ENCODE measurements at regions not wholly inside any gene's neighbourhood (a gene's known extent, or its start where the extent isn't known, plus 50 kb on each side); places are given as distances from the start of the nearest gene placed in this dataset.
"Not testable (repeated sequence)": the region's sequence is repeated elsewhere in the genome, so short reads cannot be mapped to it uniquely, and the experiment has no call there.

DNA sequence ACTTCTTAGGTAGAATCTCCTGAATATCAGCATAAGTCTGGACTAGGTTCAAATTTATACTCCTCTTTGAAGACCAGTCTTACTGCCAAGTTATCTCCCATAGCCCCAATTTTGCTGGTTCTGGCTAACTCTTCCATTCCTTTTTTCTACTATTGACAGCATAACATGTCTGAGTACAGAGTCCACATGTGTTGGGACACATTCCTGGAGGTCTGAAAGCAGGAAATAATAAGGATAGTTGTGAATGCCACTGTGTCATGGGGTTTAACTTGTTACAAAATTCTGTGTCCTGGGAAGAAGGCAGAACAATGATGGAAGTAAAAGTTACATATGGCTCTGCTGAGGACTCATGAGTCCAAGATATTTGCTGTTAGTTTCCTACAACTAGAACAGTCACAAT lies 57.4 kb upstream of the ZBTB20 start:
- DNase-seq (ENCODE audit: low spot score) = no peak

DNA sequence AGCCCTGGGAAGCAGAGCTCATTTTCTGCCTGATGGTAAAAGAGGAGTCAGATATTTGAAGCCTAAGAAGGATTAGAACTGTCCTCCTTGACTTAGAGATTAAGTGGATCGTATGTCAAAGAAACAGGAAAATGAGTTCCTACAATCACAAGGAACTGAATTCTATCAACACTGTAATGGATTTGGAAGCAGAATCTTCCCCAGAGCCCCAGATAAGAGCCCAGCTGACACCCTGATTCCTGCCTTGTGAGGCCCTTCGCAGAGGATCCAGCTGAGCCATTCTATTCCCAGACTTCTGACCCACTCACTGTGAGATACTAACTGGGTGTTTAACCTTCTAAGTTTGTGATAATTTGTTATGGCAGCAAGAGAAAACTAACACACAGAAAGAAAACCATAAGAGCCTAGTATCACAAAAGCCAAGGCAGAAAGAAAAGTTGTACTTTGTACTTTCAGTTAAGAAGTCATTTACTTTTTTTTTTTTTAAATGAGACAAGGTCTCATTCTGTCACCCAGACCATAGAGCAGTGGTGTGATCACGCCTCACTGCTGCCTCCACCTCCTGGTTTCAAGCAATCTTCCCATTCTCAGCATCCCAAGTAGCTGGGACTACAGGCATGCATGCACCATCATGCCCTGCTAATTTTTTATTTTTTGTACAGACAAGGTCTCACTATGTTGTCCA lies 61.1 kb upstream of the ZBTB20 start:
- no peak for DNase-seq (ENCODE audit: low spot score)

DNA sequence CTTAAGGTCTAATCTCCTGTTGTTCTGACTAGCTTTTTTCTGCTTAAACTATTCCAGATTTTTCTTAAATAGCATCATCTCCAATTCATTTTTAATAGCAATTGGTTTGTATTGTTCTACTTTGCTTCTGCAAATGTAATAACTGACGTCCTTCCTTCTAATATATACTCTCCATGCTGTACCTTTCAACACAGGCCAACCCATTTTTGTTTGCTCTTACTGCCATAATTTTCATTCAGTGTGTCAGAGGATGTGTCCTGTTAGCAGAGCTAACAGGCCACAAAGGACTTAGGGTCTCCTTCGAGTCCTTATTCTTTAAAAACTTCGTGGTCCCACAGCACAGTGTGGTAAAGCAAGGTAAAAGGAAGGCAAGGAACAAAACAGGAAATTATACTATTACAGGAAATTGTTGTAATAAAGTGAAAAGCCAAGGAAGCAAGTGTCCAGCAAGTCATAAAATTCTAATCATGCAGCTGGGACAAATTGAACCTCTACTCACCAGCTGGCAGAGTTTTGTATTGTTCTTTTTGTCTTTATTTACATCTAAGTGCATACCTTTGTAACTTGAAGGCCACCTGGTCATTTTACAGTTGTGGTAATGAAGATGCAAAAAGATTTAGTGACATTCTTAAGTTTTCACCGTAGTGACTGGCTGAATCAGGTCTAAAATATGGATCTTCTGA lies 64.9 kb upstream of the ZBTB20 start:
- no peak for DNase-seq (ENCODE audit: low spot score)

DNA sequence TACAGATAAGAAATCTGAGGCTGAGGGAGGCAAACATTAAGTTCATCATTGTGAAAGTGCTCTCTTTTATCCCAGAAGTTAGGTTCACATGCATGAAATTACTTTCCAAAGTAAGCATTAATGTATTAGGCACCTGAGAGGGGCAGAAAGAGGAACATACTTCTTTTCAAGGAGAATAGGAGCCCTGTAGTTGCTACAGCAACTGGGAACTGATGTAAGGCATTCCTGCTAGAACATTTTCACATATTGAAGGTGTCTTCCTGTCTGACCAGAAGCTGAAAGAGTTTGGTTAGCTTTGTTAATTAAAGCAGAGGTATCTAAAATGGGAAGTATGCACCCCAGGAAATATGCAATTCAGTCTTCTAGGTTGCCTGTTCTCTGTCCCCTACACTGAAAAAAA lies 65.5 kb upstream of the ZBTB20 start:
- DNase-seq (ENCODE audit: low spot score) = no peak

DNA sequence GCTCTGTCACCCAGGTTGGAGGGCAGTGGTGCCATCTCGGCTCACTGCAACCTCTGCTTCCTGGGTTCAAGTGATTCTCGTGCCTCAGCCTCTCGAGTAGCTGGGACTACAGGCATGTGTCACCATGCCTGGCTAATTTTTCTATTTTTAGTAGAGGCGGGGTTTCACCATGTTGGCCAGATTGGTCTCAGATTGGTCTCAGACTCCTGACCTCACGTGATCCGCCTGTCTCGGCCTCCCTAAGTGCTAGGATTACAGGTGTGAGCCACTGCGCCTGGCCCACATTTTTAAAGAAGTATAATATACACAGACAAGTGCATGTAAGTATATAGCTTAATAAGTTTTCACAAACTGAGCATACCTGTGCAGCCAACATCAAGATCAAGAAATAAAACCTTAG lies 66.0 kb upstream of the ZBTB20 start:
- DNase-seq (ENCODE audit: low spot score) = not testable (repeated sequence)

DNA sequence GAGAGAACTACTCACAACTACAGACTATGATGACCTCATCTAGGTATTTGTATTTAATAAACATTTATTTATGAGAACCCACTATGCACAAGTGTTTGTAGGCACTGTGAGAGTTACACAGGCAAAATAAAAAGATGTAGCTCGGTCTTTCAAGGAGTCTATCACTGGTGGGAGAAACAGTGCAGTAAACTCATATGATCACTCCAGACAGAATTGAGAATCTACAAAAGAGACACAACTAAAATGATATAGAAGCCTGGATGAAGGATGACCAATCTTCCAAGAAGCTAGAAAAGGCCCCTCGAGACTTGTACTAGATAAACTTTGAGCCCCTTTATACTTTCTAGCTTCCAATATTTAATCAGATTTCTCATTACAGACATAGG lies 70.2 kb upstream of the ZBTB20 start:
- DNase-seq (ENCODE audit: low spot score) = no peak

DNA sequence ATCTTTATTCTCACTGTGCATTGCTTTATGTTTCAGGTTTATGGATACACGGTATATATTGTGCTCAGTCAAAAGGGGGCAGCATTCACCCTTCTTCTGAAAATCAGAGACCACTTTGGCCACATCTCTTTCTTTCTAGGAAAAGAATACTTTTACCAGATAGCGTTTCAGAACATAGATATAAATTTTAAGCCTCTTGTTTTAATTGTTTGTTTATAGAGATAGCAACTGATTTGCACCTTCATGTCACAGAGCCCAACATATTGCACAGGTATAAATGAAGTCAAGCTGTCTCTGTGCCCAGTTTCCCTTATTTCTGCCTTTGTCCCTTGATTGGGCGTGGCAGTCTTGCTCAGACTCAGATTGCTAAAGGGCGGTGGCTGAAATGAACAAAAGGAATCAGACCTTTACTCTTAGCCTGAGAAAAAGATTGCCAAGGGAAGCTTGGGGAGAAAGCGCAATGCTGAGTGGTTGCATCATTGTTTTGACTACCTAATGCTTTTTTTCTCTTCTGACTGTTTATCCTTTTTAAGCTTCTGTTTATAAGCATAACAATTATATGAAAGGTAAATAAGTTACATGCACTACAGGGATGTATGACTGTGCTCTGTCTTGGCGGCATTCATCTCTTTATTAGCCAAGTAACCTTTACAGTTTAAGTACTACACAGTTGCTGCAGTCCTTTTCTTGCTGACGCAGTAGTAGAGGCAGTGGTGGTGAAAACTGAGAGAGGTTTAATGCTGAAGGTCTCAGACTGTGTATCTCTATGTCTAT lies 70.8 kb upstream of the ZBTB20 start:
- DNase-seq (ENCODE audit: low spot score) = peak; percentile 18

DNA sequence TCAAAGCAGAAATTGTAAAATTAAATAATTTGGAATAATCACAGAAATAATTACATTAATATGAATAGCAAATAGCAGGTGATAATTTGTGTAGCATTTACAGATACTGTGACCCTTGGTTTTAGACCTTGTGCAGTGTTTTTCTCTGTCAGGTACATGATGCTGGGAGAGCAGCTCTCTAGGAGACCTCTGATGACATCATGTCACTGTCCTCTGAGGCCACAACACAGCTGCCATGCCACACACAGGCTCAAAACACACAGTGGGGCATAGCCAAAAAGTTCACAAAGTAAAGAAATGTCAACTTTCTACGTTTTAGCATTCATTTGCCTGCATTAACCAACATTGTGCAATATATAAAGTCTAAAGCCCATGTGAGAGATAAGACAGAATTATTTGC lies 71.8 kb upstream of the ZBTB20 start:
- no peak for DNase-seq (ENCODE audit: low spot score)

DNA sequence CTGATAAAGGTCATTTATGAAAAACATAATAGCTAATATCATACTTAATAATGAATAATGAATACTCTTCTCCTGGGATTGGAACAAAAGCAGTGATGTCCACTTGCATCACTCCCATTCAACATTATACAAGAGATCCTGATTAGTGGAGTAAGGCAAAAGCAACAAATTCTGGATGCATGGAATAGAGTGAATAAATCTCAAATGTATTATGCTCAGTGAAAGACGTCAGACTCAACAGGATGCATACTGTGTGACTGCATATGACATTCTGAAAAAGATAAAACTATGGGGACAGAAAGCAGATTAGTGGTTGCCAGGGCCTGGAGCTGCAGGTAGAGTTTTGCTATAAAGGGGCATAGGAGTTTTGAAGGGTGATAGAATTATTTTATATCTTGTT lies 77.6 kb upstream of the ZBTB20 start:
- no peak for DNase-seq (ENCODE audit: low spot score)

DNA sequence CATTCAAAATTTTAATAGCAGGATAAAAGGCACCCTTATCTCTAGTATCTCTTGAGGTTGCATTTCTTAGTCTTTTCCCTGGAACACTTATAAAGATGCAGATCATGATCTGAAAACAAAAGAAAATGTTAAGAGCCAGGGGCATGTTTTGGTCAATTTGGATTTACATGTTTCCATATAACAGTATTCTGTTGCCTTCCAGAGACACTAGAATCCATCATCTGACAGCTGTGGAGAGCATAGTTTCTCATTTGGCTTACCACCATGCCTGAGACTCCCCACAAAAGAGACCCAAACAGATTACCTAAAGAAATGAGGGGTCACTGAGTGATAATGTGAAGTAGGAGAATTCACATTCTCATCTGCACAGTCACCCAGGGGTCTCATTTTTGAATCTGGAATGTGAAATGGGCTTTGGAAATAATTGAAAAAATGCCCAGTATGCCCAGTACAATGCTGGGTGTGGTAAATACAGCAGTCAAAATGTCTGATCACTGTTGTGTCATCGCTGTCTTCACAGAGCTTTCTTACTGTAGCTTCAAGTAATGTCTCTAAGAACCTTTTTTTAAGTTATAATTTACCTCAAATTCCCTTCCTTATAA lies 79.9 kb upstream of the ZBTB20 start:
- DNase-seq (ENCODE audit: low spot score) = no peak

DNA sequence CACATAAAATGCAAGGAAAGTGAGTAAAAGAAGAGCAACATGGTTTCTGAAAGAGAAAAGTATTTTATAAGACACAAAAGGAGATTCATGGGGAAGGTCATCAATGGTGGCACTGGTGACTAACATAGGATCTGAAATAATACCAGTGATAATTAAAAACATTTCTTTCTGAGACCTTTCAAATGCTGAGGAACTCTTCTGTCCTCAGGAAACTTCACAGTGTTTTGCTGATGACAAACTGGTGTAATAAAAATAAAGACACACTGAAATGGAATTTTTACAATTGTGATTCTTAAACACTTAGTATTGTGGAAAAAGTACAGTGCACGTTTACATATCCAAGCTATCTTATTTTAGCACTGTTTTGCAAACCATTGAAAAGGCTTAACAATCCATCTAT lies 80.4 kb upstream of the ZBTB20 start:
- no peak for DNase-seq (ENCODE audit: low spot score)

DNA sequence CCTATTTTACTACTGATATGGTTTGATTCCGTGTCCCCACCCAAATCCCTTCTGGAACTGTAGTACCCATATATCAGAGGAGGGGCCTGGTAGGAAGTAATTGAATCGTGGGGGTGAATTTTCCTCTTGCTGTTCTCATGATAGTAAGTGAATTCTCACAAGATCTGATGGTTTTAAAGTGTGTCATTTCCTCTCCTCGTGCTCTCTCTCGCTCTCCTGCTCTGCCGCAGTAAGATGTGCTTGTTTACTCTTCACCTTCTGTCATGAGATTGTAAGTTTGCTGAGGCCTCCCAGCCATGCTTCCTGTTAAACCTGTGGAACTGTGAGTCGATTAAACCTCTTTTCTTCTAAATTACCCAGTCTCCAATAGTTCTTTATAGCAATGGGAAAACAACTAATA lies 81.2 kb upstream of the ZBTB20 start:
- DNase-seq (ENCODE audit: low spot score) = no peak

DNA sequence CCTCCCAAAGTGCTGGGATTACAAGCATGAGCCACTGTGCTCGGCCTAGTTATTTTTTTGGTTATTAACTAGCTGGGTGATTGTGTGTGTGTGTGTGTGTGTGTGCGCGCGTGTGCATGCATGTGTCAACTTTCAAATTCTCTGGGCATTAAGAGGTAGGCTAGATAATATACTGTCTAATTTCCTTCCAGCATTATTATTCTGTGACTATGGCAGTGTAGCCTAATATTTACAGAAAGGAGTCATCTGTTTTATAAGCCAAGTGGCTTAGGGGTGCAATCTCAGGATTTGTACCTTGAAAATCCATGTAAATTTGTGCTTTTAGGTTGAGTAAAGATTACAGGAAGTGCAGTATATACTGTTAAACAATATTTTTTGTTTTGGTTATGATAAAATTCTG lies 85.1 kb upstream of the ZBTB20 start:
- DNase-seq (ENCODE audit: low spot score) = no peak

DNA sequence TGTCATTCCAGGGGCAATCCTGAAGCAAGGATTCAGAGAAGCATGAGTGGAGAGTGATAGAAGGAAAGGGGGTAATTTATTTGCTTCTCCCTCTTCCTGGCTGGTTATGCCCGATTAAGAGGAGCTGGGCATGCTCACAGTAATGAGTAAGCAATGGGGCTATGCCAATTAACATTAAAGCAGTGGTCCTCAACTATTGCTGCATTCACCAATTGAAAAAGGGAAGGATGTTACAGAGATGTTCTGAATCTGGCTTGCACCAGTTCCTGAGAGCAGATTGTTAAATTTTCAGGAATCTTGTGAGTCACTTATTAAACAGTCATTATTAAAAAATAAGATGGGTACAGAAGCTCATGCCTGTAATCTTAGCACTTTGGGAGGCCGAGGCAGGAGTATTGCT lies 85.9 kb upstream of the ZBTB20 start:
- DNase-seq (ENCODE audit: low spot score) = no peak

DNA sequence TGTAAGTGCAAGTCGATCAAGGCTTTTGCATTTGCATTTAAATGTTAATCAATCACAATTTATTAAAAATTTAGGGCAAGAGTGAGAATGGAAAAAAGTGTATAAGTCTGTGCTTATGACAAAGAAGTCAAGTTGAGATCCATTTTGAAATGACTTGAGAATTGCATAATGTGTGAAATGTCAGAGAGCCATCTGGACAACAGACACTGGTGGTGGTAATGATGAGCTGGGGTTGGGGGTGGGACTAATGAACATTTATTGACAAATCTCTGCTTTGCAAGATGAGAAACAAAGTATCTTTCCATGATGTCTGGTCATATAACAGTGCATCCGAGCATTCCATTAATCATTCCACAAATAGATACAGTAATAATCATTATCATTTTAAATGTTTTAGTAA lies 89.4 kb upstream of the ZBTB20 start:
- DNase-seq (ENCODE audit: low spot score) = no peak

DNA sequence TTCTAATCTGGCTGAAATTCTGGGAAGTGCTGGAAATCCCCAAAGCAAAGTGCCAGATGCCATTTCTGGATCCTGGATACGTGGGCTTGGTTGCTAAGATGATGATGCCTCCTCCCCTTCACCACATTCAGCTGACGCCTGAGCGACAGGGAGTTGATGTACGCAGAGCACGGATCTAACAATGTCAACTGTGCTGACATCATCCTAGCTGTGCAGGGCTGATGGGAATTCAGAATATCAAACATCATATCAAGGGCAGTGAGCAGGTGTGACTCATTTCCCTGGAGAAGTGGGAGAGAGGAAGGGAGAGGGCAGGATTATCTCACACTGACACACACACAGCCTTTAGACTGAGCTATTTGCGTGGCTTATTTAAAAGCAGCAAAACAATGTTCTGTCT lies 92.6 kb upstream of the ZBTB20 start:
- peak; percentile 25 for DNase-seq (ENCODE audit: low spot score)

DNA sequence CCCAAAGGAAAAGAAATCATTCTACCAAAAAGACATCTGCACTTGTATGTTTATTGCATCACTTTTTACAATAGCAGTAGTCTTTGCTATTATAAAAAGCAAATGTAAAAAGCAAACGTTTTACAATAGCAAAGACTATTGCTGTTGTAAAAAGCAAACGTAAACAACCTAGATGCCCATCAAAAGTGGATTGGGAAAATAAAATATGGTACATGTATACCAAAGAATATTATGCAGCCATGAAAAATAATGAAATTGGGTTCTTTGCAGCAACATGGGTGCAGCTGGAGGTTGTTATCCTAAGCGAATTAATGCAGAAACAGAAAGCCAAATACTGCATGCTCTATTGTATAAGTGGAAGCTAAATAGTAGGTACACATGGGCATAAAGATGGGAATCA lies 97.3 kb upstream of the ZBTB20 start:
- DNase-seq (ENCODE audit: low spot score) = no peak

DNA sequence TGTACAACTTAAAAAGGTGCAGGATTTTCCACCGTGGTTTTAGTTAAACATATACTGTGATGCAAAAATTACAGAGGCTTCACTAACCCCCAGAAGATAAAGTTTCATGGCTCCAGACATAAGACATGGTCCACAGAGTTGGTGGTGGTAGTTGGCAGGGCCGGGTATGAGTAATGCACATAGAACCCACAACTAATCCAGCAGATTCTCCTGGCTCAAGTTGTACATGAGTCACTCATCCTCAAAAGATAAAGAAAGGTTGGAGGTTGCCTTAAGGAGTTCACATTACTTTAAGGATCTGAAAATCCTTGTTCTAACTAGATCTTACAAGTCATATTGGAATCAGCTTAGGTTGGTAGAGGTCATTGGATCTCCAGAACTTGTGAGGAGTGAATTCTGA lies 98.3 kb upstream of the ZBTB20 start:
- no peak for DNase-seq (ENCODE audit: low spot score)

DNA sequence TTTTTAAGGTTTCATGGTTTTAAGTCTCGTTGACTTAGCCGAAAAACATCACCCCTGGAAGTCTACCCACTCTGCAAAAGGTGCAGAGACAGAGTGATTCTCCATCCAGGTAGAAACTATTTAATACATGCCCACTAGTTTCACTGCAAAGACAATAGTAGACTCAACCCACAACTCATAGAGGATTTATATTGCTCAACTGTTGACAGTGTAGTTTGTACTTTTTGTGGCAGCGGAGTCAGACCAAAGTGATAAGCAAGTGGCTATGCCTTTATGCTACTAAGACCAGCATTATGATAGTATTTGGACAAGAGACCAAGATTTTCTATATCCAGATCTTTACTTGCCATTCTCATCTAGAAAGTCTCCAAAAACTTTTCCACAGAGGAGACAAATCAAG lies 98.8 kb upstream of the ZBTB20 start:
- DNase-seq (ENCODE audit: low spot score) = no peak

DNA sequence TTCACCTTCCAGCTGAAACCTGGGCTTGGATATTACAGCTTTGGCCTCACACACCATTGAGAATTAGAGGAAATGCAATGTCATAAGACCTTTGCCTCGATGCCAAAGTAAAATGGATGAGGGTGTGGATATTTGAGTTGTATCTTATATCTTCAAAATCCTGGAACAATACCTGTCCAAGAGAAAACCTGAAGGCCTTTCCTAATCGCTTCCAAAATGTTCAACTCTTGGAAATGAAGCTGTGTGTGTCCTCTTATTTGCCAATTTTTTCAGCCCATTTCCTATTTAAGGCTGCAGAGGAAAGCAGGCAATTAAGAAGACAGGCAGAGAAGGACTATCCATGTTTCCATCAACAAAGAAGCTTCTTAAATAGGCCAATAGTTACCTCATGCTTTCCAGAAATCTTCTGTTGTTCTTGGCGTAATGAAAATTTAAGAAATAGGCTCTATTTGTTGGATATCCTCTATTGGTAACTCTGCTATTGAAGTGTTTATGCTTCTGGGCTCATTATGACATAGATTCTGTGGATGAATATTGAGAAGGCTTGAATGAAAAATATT lies 99.5 kb upstream of the ZBTB20 start:
- DNase-seq (ENCODE audit: low spot score) = no peak

DNA sequence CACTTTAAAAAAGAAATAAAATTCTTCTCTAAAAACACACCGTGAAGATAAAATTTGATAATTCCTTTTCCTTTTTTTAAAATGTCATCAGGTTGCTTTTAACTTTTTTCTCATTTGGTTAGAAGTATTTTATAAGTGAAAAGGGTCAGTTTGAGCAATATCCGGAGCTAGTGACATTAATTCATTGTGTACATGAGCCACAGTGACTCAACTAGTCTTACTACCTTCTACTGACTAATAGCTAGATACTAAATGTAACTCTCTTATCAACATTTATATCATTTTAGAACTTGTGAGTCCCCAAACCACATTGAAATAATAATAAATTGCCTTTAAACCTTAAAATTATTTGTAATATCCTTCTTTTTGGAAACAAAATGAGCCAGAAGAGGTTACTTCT lies 101.2 kb upstream of the ZBTB20 start:
- DNase-seq (ENCODE audit: low spot score) = no peak

DNA sequence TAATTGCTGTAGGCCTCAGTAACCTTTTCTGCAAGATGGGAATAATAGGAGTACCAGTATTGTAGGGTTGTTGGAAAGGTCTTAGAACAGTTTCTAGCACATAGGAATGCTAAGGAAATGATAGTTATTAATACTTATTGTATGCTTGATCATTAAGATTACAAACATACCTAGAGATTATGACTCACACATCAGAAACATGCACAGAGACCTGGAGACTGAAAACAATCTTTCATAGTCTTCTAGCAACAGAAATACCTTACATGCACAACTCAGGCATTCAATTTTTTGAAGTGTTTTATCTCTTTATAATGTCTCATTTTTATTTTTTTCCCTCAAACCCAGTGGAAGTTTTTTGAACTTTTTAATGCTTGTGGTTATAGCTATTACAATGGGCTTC lies 104.4 kb upstream of the ZBTB20 start:
- DNase-seq (ENCODE audit: low spot score) = no peak

DNA sequence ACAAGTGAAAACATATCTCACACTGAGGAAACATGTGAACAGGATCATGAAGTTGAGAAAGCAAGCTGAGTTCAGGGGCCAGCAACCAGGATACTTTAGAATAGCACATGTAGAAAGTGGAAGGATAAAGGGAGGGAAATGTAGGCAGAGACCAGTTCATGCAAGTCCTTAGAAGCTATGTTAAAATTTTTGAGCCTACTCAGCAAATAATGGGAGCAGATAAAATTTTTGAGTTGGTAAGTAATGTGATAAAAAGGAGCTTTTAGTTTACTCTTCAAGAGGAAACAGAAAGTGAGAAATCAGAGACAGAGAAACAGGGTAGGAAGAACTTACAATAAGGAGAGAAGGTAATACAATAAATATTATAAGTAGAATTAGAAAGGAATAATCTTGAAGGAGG lies 105.6 kb upstream of the ZBTB20 start:
- no peak for DNase-seq (ENCODE audit: low spot score)

Measured in mucosa of gallbladder (tissue), 1 donor.